GM23338 (cell line): ENCODE measurements at regions not wholly inside any gene's neighbourhood (a gene's known extent, or its start where the extent isn't known, plus 50 kb on each side); places are given as distances from the start of the nearest gene placed in this dataset.

Source experiments
- ATAC-seq: fragments of 200-7000 bp; cut with Tn5 transposase; 3 replicates; pipeline ENCODE4 v1.9.1; 2020
- DNase-seq: peaks from one replicate; pipeline ENCODE4 v3.0.0-alpha.2; 2015; ENCODE audit warnings: low spot score
- H2AFZ ChIP-seq: fragments of 200-600 bp; sonication (generic); 2 replicates; pipeline ENCODE4 v1.8.0; 2016; ENCODE audit warnings: antibody characterized with exemption, mild to moderate bottlenecking, moderate library complexity
- H3F3A ChIP-seq: fragments of 200-600 bp; sonication (generic); replicated peaks from 2 replicates; pipeline ENCODE4 v1.8.0; 2017; ENCODE audit warnings: antibody characterized with exemption, mixed run types, low read depth
- H3K27ac ChIP-seq: fragments of 200-600 bp; sonication (generic); 2 replicates; pipeline ENCODE4 v1.6.1; 2016; ENCODE audit warnings: low read depth
- H3K27me3 ChIP-seq: fragments of 200-600 bp; sonication (generic); 2 replicates; pipeline ENCODE4 v1.8.0; 2016; ENCODE audit warnings: mild to moderate bottlenecking, mixed run types, moderate library complexity; ENCODE audit not compliant: insufficient read depth
- H3K36me3 ChIP-seq: fragments of 200-600 bp; sonication (generic); 2 replicates; pipeline ENCODE4 v1.8.0; 2016; ENCODE audit warnings: mild to moderate bottlenecking; ENCODE audit not compliant: insufficient read depth
- H3K4me1 ChIP-seq: fragments of 200-600 bp; sonication (generic); 2 replicates; pipeline ENCODE4 v1.8.0; 2016; ENCODE audit warnings: mild to moderate bottlenecking, moderate library complexity; ENCODE audit not compliant: insufficient read depth
- H3K4me2 ChIP-seq: fragments of 200-600 bp; sonication (generic); 2 replicates; pipeline ENCODE4 v1.7.1; 2017; ENCODE audit warnings: mixed run types
- H3K4me3 ChIP-seq: fragments of 200-600 bp; sonication (generic); 2 replicates; pipeline ENCODE4 v1.6.1; 2016; ENCODE audit warnings: mixed run types
- H3K79me2 ChIP-seq: fragments of 200-600 bp; sonication (generic); replicated peaks from 2 replicates; pipeline ENCODE4 v1.8.0; 2017; ENCODE audit warnings: mild to moderate bottlenecking; ENCODE audit not compliant: insufficient read depth
- H3K9me2 ChIP-seq: fragments of 200-600 bp; sonication (generic); 2 replicates; pipeline ENCODE4 v1.8.0; 2017; ENCODE audit not compliant: insufficient read depth
- H4K20me1 ChIP-seq: fragments of 200-600 bp; sonication (generic); replicated peaks from 2 replicates; pipeline ENCODE4 v1.8.0; 2017; ENCODE audit warnings: mild to moderate bottlenecking; ENCODE audit not compliant: insufficient read depth
- H3K27ac Mint-ChIP-seq: 2 replicates; pipeline ENCODE4 v1.8.0; 2020; ENCODE audit warnings: inconsistent platforms, mild to moderate bottlenecking, moderate library complexity, mixed read lengths
- H3K27me3 Mint-ChIP-seq: 3 replicates; pipeline ENCODE4 v1.8.0; 2022; ENCODE audit warnings: low read depth, mild to moderate bottlenecking, moderate library complexity, mixed read lengths, inconsistent platforms; ENCODE audit not compliant: insufficient read depth, poor library complexity
- H3K36me3 Mint-ChIP-seq: 3 replicates; pipeline ENCODE4 v1.8.0; 2021; ENCODE audit warnings: low read depth, mild to moderate bottlenecking, inconsistent platforms, moderate library complexity, mixed read lengths
- H3K4me1 Mint-ChIP-seq: 3 replicates; pipeline ENCODE4 v1.8.0; 2020; ENCODE audit warnings: mild to moderate bottlenecking, inconsistent platforms, mixed read lengths
- H3K4me3 Mint-ChIP-seq: 3 replicates; pipeline ENCODE4 v1.8.0; 2021; ENCODE audit warnings: moderate library complexity, mild to moderate bottlenecking, inconsistent platforms, mixed read lengths
- H3K9me3 Mint-ChIP-seq: 3 replicates; pipeline ENCODE4 v1.8.0; 2020; ENCODE audit warnings: moderate library complexity, mild to moderate bottlenecking, inconsistent platforms, mixed read lengths
- CREB1 ChIP-seq: fragments of 250-450 bp; sonication (Bioruptor Pico); IDR thresholded peaks from 2 replicates; pipeline ENCODE4 v1.5.0; 2020; ENCODE audit warnings: low read depth, mild to moderate bottlenecking, moderate library complexity
- CTCF ChIP-seq, 2 experiments: fragments of 200-600 bp in 1 of 2; sonication (generic) in 1 of 2; conservative IDR thresholded peaks; 2 replicates each; pipeline versions ENCODE4 v1.5.1 to v1.6.1; 2016 to 2017; ENCODE audit warnings: antibody characterized with exemption in 2 of 2, low read depth in 2 of 2, mild to moderate bottlenecking in 2 of 2, moderate library complexity in 1 of 2
- ETS1 ChIP-seq: IDR thresholded peaks from 2 replicates; pipeline ENCODE4 v1.6.1; 2016; ENCODE audit warnings: antibody characterized with exemption
- EZH2phosphoT487 ChIP-seq: fragments of 200-600 bp; sonication (generic); IDR thresholded peaks from one replicate; pipeline ENCODE4 v1.8.1; 2018; ENCODE audit warnings: antibody characterized with exemption; ENCODE audit not compliant: unreplicated experiment
- JUNB ChIP-seq: IDR thresholded peaks from one replicate; pipeline ENCODE4 v1.6.1; 2016; ENCODE audit warnings: antibody characterized with exemption; ENCODE audit not compliant: unreplicated experiment
- NANOG ChIP-seq: IDR thresholded peaks from 2 replicates; pipeline ENCODE4 v1.6.1; 2016; ENCODE audit warnings: antibody characterized with exemption, borderline replicate concordance
- POLR2AphosphoS5 ChIP-seq: IDR thresholded peaks from 2 replicates; pipeline ENCODE4 v1.6.1; 2016; ENCODE audit warnings: antibody characterized with exemption, low read depth
- STAT1 ChIP-seq: IDR thresholded peaks from one replicate; pipeline ENCODE4 v1.6.1; 2016; ENCODE audit warnings: antibody characterized with exemption; ENCODE audit not compliant: unreplicated experiment
- ZNF114 ChIP-seq: fragments of 250-450 bp; sonication (Bioruptor Pico); IDR thresholded peaks from 2 replicates; pipeline ENCODE4 v1.5.0; 2020; ENCODE audit warnings: mild to moderate bottlenecking, moderate library complexity
- ZNF331 ChIP-seq: fragments of 250-450 bp; sonication (Bioruptor Pico); IDR thresholded peaks from 2 replicates; pipeline ENCODE4 v1.5.0; 2020; ENCODE audit warnings: low read depth, mild to moderate bottlenecking, moderate library complexity
- ZNF462 ChIP-seq: fragments of 250-450 bp; sonication (Bioruptor Pico); IDR thresholded peaks from 2 replicates; pipeline ENCODE4 v1.5.0; 2020; ENCODE audit warnings: mild to moderate bottlenecking, moderate library complexity

- Histone ChIP-seq H3F3A (no peaks in the 10 kb centered on the region), H3K4me1 (no peaks in the 10 kb centered on the region), H3K27ac (no peak overlapping the region), H3K9me2 (no peaks in the 10 kb centered on the region), H2AFZ (no peak overlapping the region), H3K79me2 (no peaks in the 10 kb centered on the region), H3K27me3 (no peaks in the 10 kb centered on the region), H3K4me3 (no peak overlapping the region), H4K20me1 (no peaks in the 10 kb centered on the region), H3K4me2 (no peak overlapping the region), H3K36me3 (no peaks in the 10 kb centered on the region)
- Mint-ChIP-seq H3K36me3 (no peaks in the 10 kb centered on the region), H3K4me1 (peaks cover 8% of the 10 kb centered on the region; the same call in 2 of the 3 replicates), H3K27me3 (no peaks in the 10 kb centered on the region), H3K27ac (no peak overlapping the region), H3K4me3 (no peak overlapping the region), H3K9me3 (no peaks in the 10 kb centered on the region; the same call in 2 of the 3 replicates)
- DNase-seq (no peak), ATAC-seq (no peak)
- no peak for TF ChIP-seq POLR2AphosphoS5
- TF ChIP-seq ZNF331 (CRISPR knock-in tag), result no peak
- TF ChIP-seq ZNF114, result no peak
Measured at GRCh38 chrX:109926118-109926517, 76.8 kb upstream of the TMEM164 start.

GRCh38 chrX:109926743-109927662, 75.9 kb upstream of the TMEM164 start:
- H3K36me3 ChIP-seq, result no peaks in the 10 kb centered on the region
- H2AFZ ChIP-seq, result 0 out of 2 replicates have a peak overlapping the region, but pooled peaks have one; percentile 14
- no peaks in the 10 kb centered on the region for H3K36me3 Mint-ChIP-seq
- no peak overlapping the region for H3K4me3 Mint-ChIP-seq
- no peaks in the 10 kb centered on the region for H3K4me1 ChIP-seq
- H3K27ac Mint-ChIP-seq, result no peak overlapping the region
- no peaks in the 10 kb centered on the region for H4K20me1 ChIP-seq
- ATAC-seq (peak; percentile 23; the same call in 1 of the 3 replicates), DNase-seq (no peak)
- no peak overlapping the region for H3K4me2 ChIP-seq
- H3K79me2 ChIP-seq, result no peaks in the 10 kb centered on the region
- no peaks in the 10 kb centered on the region for H3K27me3 Mint-ChIP-seq
- peaks cover 8% of the 10 kb centered on the region; the same call in 2 of the 3 replicates for H3K4me1 Mint-ChIP-seq
- no peaks in the 10 kb centered on the region for H3K9me2 ChIP-seq
- H3K27ac ChIP-seq, result no peak overlapping the region
- H3F3A ChIP-seq, result no peaks in the 10 kb centered on the region
- no peaks in the 10 kb centered on the region for H3K9me3 Mint-ChIP-seq
- H3K27me3 ChIP-seq, result no peaks in the 10 kb centered on the region
- H3K4me3 ChIP-seq, result no peak overlapping the region
- no peak for TF ChIP-seq POLR2AphosphoS5
- TF ChIP-seq EZH2phosphoT487, result no peak
- TF ChIP-seq NANOG, result no peak
- no peak for TF ChIP-seq JUNB
- no peak for TF ChIP-seq ZNF114
- no peak for TF ChIP-seq ETS1
- no peak for TF ChIP-seq ZNF331 (CRISPR knock-in tag)
- no peak for TF ChIP-seq CREB1 (CRISPR knock-in tag)
- no peak for TF ChIP-seq STAT1
- no peak for TF ChIP-seq CTCF (conservative IDR thresholded peaks at IDR 0.05; ENCODE audit: low read depth in 2 of 2)
- TF ChIP-seq ZNF462 (CRISPR knock-in tag), result no peak
